K562 (cell line): ENCODE measurements at regions not wholly inside any gene's neighbourhood (a gene's known extent, or its start where the extent isn't known, plus 50 kb on each side); places are given as distances from the start of the nearest gene placed in this dataset.

ENCODE experiments used
- ATF4 ChIP-seq: fragments of 450-650 bp; formaldehyde crosslinking; IDR thresholded peaks from 2 replicates; pipeline ENCODE4 v1.4.0; 2022; ENCODE audit warnings: mild to moderate bottlenecking, moderate library complexity
- CBFB ChIP-seq: sonication (generic); formaldehyde crosslinking; IDR thresholded peaks from 2 replicates; pipeline ENCODE4 v1.4.0; 2020; ENCODE audit warnings: mild to moderate bottlenecking, missing genetic modification reagents
- EZH2 ChIP-seq: IDR thresholded peaks from 2 replicates; pipeline ENCODE4 v1.6.1; 2012; ENCODE audit warnings: low read depth, mild to moderate bottlenecking, inconsistent platforms, low read length, borderline replicate concordance

DNA sequence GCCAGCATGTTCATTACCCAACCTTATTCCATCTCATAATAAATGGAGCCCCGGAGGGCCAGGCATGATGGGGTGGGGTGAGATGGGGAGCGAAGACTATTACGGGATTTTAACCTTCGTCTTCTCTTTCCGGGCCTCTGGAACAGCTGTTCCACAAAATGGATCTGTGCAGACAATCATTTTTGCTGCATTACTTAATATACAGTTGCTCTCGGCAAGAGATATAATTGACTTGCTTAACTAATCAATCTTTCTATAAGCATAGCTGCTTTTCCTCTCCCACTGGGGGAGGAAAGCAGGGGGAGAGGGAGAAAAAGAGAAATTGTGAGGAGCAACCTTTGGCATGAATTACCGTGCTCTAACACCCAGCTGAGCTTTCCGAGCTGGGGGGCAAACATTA lies 440.4 kb downstream of the BUD13 start:
- TF ChIP-seq ATF4 (CRISPR knock-in tag) (no peak), EZH2 (no peak), CBFB (no peak)
